Astrocyte (in vitro differentiated cells and primary cell): ENCODE measurements at regions not wholly inside any gene's neighbourhood (a gene's known extent, or its start where the extent isn't known, plus 50 kb on each side); places are given as distances from the start of the nearest gene placed in this dataset.

ENCODE experiments used
- DNase-seq: peaks from one replicate; pipeline ENCODE4 v3.0.0-alpha.2; 2010; ENCODE audit warnings: low read depth
- FAIRE-seq: peaks from 2 replicates; lab custom pipeline; 2011; peaks lifted over from hg19 to GRCh38; lab: Jason Lieb, UNC
- H2AFZ ChIP-seq: 2 replicates; pipeline ENCODE4 v1.6.0; 2012; ENCODE audit warnings: low read depth, low read length, inconsistent platforms
- H3K27ac ChIP-seq: 2 replicates; pipeline ENCODE4 v1.5.1; 2011; ENCODE audit warnings: low read depth, low read length, inconsistent platforms
- H3K27me3 ChIP-seq: 2 replicates; pipeline ENCODE4 v1.6.0; 2011; ENCODE audit warnings: low read length, inconsistent platforms; ENCODE audit not compliant: insufficient read depth
- H3K36me3 ChIP-seq: 2 replicates; pipeline ENCODE4 v1.5.1; 2011; ENCODE audit warnings: low read length, inconsistent platforms; ENCODE audit not compliant: insufficient read depth
- H3K4me1 ChIP-seq: 2 replicates; pipeline ENCODE4 v1.5.1; 2011; ENCODE audit warnings: low read length, inconsistent platforms; ENCODE audit not compliant: insufficient read depth
- H3K4me2 ChIP-seq: 2 replicates; pipeline ENCODE4 v1.6.0; 2012; ENCODE audit warnings: low read length, inconsistent platforms
- H3K4me3 ChIP-seq: 2 replicates; pipeline ENCODE4 v1.5.1; 2011; ENCODE audit warnings: low read depth, mild to moderate bottlenecking, low read length, inconsistent platforms; ENCODE audit not compliant: insufficient read depth
- H3K79me2 ChIP-seq: 2 replicates; pipeline ENCODE4 v1.6.0; 2012; ENCODE audit warnings: mild to moderate bottlenecking, low read length, inconsistent platforms; ENCODE audit not compliant: insufficient read depth
- H3K9ac ChIP-seq: 2 replicates; pipeline ENCODE4 v1.6.0; 2012; ENCODE audit warnings: mild to moderate bottlenecking, low read length, inconsistent platforms
- H3K9me3 ChIP-seq: 2 replicates; pipeline ENCODE4 v1.5.1; 2012; ENCODE audit warnings: low read depth, mild to moderate bottlenecking, low read length, inconsistent platforms; ENCODE audit not compliant: insufficient read depth
- H4K20me1 ChIP-seq: 2 replicates; pipeline ENCODE4 v1.6.0; 2012; ENCODE audit warnings: low read length, inconsistent platforms; ENCODE audit not compliant: insufficient read depth
- H3K27ac Mint-ChIP-seq: one replicate; pipeline ENCODE4 v1.8.0; 2021; ENCODE audit warnings: mild to moderate bottlenecking, mixed read lengths; ENCODE audit not compliant: unreplicated experiment
- H3K27me3 Mint-ChIP-seq: one replicate; pipeline ENCODE4 v1.8.0; 2021; ENCODE audit warnings: low read depth, mixed read lengths; ENCODE audit not compliant: unreplicated experiment
- H3K36me3 Mint-ChIP-seq: one replicate; pipeline ENCODE4 v1.8.0; 2021; ENCODE audit warnings: low read depth, mixed read lengths; ENCODE audit not compliant: unreplicated experiment
- H3K4me1 Mint-ChIP-seq: one replicate; pipeline ENCODE4 v1.8.0; 2021; ENCODE audit warnings: low read depth, mixed read lengths; ENCODE audit not compliant: unreplicated experiment
- H3K4me3 Mint-ChIP-seq: one replicate; pipeline ENCODE4 v1.8.0; 2021; ENCODE audit warnings: mild to moderate bottlenecking, moderate library complexity, mixed read lengths; ENCODE audit not compliant: unreplicated experiment
- H3K9me3 Mint-ChIP-seq: one replicate; pipeline ENCODE4 v1.8.0; 2021; ENCODE audit warnings: mild to moderate bottlenecking, mixed read lengths; ENCODE audit not compliant: unreplicated experiment
- EZH2 ChIP-seq: IDR thresholded peaks from 2 replicates; pipeline ENCODE4 v1.6.1; 2012; ENCODE audit warnings: mild to moderate bottlenecking, low read length, inconsistent platforms; ENCODE audit not compliant: insufficient read depth
- TF ChIP-seq, protein P1 (sequence below): IDR thresholded peaks from 2 replicates; pipeline ENCODE4 v1.5.1; 2011; ENCODE audit warnings: low read depth, mild to moderate bottlenecking, inconsistent platforms, low read length, moderate library complexity; ENCODE audit not compliant: insufficient read depth

DNA sequence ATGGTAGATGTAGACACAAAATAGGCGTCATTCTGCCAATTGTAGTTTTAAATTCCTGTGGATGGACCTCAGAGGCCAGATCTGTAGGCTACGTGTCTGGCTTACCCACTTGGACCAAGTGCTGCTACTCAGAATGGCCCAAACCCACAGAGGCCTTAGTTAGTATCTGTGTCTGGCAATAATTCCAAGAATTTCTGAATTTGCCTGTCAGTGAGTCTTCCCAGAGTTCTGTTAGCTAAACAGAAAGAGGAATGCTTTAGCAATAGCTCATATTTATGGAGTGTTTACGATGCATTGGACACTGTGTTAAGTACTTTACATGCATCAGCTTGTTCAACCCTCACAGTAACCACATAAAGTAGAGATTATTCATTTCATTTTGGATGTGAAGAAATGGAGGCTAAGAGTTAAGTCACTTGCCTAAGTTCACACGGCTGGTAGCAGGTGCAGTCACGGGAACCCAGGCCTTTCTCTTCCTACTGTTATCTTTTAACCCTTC lies 231.8 kb downstream of the PTEN start:
- no peaks in the 10 kb centered on the region for H3K36me3 ChIP-seq
- H3K79me2 ChIP-seq, result no peaks in the 10 kb centered on the region
- Mint-ChIP-seq H3K9me3 (no peaks in the 10 kb centered on the region), H3K4me3 (no peak overlapping the region), H3K27ac (peak overlapping the region; percentile 2), H3K36me3 (no peaks in the 10 kb centered on the region), H3K4me1 (no peaks in the 10 kb centered on the region), H3K27me3 (no peaks in the 10 kb centered on the region)
- no peaks in the 10 kb centered on the region for H4K20me1 ChIP-seq
- no peak overlapping the region for H3K9ac ChIP-seq
- H3K27me3 ChIP-seq, result no peaks in the 10 kb centered on the region
- FAIRE-seq, result no peak
- no peak overlapping the region for H3K27ac ChIP-seq
- no peak overlapping the region for H3K4me2 ChIP-seq
- H3K4me3 ChIP-seq, result no peak overlapping the region
- H2AFZ ChIP-seq, result no peak overlapping the region
- no peak for TF ChIP-seq EZH2
- TF ChIP-seq, protein P1, sequence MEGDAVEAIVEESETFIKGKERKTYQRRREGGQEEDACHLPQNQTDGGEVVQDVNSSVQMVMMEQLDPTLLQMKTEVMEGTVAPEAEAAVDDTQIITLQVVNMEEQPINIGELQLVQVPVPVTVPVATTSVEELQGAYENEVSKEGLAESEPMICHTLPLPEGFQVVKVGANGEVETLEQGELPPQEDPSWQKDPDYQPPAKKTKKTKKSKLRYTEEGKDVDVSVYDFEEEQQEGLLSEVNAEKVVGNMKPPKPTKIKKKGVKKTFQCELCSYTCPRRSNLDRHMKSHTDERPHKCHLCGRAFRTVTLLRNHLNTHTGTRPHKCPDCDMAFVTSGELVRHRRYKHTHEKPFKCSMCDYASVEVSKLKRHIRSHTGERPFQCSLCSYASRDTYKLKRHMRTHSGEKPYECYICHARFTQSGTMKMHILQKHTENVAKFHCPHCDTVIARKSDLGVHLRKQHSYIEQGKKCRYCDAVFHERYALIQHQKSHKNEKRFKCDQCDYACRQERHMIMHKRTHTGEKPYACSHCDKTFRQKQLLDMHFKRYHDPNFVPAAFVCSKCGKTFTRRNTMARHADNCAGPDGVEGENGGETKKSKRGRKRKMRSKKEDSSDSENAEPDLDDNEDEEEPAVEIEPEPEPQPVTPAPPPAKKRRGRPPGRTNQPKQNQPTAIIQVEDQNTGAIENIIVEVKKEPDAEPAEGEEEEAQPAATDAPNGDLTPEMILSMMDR, result no peak
- peak; percentile 68 for DNase-seq
- no peaks in the 10 kb centered on the region for H3K4me1 ChIP-seq
- no peaks in the 10 kb centered on the region for H3K9me3 ChIP-seq

DNA sequence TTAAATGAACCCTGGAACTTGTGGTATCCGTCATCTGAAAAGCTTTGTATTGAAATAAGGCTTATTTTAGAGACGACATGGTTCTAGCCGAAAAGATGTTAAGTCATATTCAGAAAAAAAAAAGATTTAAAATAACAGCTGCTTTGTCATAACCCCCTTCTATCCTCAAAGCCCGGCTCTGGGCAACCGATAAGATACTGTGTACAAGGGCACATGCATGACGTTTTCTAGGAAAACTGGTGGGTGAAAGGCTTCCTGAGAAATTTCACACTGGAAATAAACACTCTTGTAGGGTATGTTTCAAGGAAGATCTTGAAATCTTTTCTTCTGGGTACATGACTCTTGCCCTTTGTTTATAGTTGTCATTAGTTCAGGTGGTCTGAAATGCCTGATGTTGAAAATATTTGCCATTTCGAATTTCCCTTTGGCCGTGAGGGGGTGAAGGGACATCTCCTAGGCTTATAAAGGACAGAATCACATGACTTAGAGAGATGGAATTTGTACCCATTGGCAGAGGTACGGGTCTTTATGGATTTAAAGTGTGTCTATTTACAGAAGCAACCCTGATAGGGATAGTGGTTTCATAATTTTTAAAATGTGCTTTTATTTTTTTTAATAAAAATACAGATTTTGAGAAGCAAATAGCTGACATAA lies 232.5 kb downstream of the PTEN start:
- Mint-ChIP-seq H3K9me3 (no peaks in the 10 kb centered on the region), H3K4me3 (no peak overlapping the region), H3K36me3 (no peaks in the 10 kb centered on the region), H3K27me3 (no peaks in the 10 kb centered on the region), H3K27ac (no peak overlapping the region), H3K4me1 (no peaks in the 10 kb centered on the region)
- Histone ChIP-seq H4K20me1 (no peaks in the 10 kb centered on the region), H3K36me3 (no peaks in the 10 kb centered on the region), H2AFZ (no peak overlapping the region), H3K4me3 (no peak overlapping the region), H3K9me3 (no peaks in the 10 kb centered on the region), H3K4me2 (no peak overlapping the region), H3K9ac (no peak overlapping the region), H3K4me1 (no peaks in the 10 kb centered on the region), H3K27me3 (no peaks in the 10 kb centered on the region), H3K27ac (no peak overlapping the region), H3K79me2 (no peaks in the 10 kb centered on the region)
- DNase-seq (no peak), FAIRE-seq (no peak)
- TF ChIP-seq, protein P1, result no peak
- TF ChIP-seq EZH2, result no peak

- Mint-ChIP-seq H3K27ac (no peak overlapping the region), H3K4me3 (no peak overlapping the region), H3K36me3 (no peaks in the 10 kb centered on the region), H3K9me3 (no peaks in the 10 kb centered on the region), H3K27me3 (no peaks in the 10 kb centered on the region), H3K4me1 (no peaks in the 10 kb centered on the region)
- no peak for FAIRE-seq
- Histone ChIP-seq H3K79me2 (no peaks in the 10 kb centered on the region), H3K27me3 (no peaks in the 10 kb centered on the region), H3K4me3 (no peak overlapping the region), H3K36me3 (no peaks in the 10 kb centered on the region), H3K4me1 (no peaks in the 10 kb centered on the region), H3K4me2 (no peak overlapping the region), H2AFZ (no peak overlapping the region), H3K9me3 (no peaks in the 10 kb centered on the region), H3K27ac (no peak overlapping the region), H3K9ac (no peak overlapping the region), H4K20me1 (no peaks in the 10 kb centered on the region)
- no peak for TF ChIP-seq EZH2
- no peak for DNase-seq
Measured at GRCh38 chr10:88097092-88097516, 233.7 kb downstream of the PTEN start.
